ENCODE measurements at regions not wholly inside any gene's neighbourhood (a gene's known extent, or its start where the extent isn't known, plus 50 kb on each side); places are given as distances from the start of the nearest gene placed in this dataset.

- DNase-seq (ENCODE audit: low read depth, low spot score): no peak
- no peak overlapping the region for H3K27ac ChIP-seq
Measured at GRCh38 chr3:18132991-18133390, 292.1 kb downstream of the SATB1 start.

- H3K27ac ChIP-seq: no peak overlapping the region
- no peak for DNase-seq (ENCODE audit: low read depth, low spot score)
Measured at GRCh38 chr3:18127859-18128681, 297.1 kb downstream of the SATB1 start.

DNA sequence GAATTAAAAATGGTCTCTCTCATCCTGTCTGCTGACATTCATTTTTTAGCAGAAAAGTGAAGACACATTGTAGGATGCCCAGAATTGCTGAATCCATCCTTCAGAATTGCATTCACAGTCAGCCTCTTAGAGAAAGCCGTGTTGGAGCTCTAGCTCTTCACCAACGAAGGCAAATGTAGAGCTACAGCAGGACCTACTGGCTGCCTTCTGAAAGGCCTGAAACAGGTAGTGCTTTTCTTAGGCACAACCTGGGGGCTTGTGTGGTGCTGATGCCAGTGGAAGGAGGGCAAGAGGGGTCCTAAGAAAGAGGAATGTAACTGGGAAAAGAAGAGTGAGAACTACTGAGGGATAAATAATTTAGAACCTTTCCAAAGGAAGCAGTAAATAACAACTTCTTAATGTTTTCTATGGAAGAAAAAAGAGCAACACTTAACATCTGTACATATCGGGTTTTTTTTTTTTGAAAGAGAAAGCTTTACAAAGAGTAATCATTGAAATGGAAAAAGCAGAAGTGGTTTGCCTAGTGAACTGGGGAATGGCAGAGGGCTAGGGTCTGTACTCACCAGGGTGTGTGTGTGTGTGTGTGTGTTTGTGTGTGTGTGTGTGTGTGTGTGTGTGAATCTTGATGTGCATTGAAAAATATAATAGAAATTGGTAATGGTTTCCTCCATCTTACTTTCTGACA is 297.8 kb downstream of the SATB1 start:
- no peak overlapping the region for H3K27ac ChIP-seq
- DNase-seq (ENCODE audit: low read depth, low spot score): no peak

DNA sequence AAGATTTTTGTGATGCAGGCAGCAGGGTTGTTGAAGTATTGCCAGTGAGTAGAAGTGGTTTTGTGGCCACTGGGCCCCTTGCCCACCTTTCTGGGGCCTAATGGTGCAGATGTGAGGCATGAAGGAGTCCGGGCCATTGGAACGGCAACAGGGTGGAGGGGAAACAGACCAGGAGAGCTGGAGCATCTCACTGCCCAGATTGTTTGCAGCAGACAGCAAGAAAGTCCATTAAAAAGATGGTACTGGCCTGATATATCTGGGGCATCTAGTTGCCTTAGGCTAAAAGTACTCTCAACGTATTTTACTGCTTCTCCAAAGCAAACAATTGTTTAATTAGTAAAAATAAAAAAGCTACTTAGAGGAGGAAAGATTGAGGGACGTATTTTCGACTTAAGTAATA is 298.4 kb downstream of the SATB1 start:
- no peak for DNase-seq (ENCODE audit: low read depth, low spot score)
- H3K27ac ChIP-seq: no peak overlapping the region

- H3K27ac ChIP-seq: peak overlapping the region; percentile 26
- no peak for DNase-seq (ENCODE audit: low read depth, low spot score)
Measured at GRCh38 chr3:18124501-18124900, 300.6 kb downstream of the SATB1 start.

- H3K27ac ChIP-seq: no peak overlapping the region
- no peak for DNase-seq (ENCODE audit: low read depth, low spot score)
Measured at GRCh38 chr3:18122264-18122663, 302.9 kb downstream of the SATB1 start.

GRCh38 chr3:18121020-18121419 is 304.1 kb downstream of the SATB1 start:
- no peak overlapping the region for H3K27ac ChIP-seq
- no peak for DNase-seq (ENCODE audit: low read depth, low spot score)

DNA sequence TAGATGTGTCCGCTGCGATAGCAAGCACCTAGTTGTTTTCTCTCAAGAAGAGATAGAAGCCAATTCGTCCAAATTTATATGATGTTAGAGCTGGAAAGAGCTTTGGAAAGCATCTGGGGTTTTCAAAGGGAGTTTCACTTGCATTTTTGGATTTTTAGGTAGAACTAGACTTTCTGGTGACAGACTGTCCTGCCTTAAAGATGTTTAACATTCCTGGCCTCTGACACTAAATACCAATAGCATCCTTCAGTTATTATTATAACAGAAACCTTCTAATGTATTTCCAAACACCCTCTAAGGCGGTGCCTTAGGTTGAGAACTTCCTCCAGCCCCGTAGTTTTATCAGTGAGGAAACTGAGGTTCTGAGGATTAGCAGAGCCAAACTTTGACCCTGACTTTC is 305.3 kb downstream of the SATB1 start:
- H3K27ac ChIP-seq: no peak overlapping the region
- no peak for DNase-seq (ENCODE audit: low read depth, low spot score)

- H3K27ac ChIP-seq: peak overlapping the region; percentile 13
- no peak for DNase-seq (ENCODE audit: low read depth, low spot score)
Measured at GRCh38 chr3:18114894-18115293, 310.2 kb downstream of the SATB1 start.

GRCh38 chr3:18113417-18113816 is 311.7 kb downstream of the SATB1 start:
- H3K27ac ChIP-seq: no peak overlapping the region
- DNase-seq (ENCODE audit: low read depth, low spot score): no peak

GRCh38 chr3:18112674-18113375 is 312.3 kb downstream of the SATB1 start:
- DNase-seq (ENCODE audit: low read depth, low spot score): no peak
- H3K27ac ChIP-seq: no peak overlapping the region

DNA sequence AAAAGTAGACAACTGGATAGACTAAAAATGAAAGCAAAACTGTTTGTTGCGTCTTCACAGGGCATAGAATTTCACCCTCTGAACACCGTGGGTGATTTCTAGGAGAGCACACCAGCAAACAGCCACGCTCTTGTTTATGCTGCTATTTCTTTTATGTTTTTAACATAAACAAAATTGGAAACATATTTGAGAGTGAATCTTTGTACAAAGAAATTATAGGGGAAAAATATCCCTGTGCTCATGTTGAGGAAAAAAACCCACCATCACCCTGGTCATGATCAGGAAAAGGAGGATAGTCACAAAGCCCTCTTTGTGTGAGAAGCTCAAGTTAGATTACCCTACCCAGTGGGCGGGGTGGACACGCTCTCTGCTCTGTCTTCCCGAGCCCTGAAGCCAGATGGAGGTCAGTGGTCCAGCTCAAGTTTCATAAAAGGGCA is 313.3 kb downstream of the SATB1 start:
- no peak overlapping the region for H3K27ac ChIP-seq

DNA sequence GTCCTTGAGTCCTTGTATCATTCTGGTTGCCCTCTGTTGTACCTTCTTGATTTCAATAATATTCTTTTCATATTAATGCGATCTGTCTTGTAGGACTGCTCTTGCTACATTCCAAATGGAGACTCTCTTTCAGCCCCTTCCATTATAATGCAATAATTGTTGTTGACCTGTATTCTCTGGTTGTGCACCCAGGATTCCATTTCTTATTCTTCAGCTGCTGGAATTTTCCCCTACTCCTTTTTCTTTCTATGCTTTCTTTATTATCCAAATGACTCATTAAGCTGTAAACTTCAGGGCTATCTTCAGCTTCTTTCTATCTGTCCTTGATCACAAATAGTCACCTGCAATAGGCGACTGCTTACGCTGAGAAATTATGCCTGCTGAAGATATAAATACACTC is 321.5 kb downstream of the SATB1 start:
- no peak overlapping the region for H3K27ac ChIP-seq
- no peak for DNase-seq (ENCODE audit: low read depth, low spot score)

More for the DNA sequence above, 313.3 kb downstream of the SATB1 start:
- DNase-seq (ENCODE audit: low read depth, low spot score): no peak

GRCh38 chr3:18100121-18100520 is 325.0 kb downstream of the SATB1 start:
- H3K27ac ChIP-seq: no peak overlapping the region
- no peak for DNase-seq (ENCODE audit: low read depth, low spot score)

DNA sequence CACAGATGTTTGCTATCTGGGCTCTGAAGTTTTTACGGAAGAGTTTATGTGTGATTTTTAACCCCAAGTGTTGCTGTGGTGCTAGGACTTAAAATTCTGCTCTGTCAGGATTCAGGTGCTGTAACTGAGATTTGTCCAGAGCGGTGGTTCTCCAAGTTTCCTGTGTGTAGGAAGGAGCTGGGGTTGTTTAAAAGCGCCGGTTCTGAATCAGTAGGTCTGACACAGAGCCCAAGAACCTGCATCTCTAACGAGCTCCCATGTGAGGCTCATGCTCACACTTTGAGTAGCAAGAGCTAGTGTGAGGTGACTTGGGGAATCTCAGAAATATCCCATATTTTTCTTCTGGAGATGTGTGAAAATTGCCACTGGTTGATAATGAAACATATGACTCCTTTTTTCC is 325.5 kb downstream of the SATB1 start:
- no peak for DNase-seq (ENCODE audit: low read depth, low spot score)
- peak overlapping the region; percentile 30 for H3K27ac ChIP-seq

DNA sequence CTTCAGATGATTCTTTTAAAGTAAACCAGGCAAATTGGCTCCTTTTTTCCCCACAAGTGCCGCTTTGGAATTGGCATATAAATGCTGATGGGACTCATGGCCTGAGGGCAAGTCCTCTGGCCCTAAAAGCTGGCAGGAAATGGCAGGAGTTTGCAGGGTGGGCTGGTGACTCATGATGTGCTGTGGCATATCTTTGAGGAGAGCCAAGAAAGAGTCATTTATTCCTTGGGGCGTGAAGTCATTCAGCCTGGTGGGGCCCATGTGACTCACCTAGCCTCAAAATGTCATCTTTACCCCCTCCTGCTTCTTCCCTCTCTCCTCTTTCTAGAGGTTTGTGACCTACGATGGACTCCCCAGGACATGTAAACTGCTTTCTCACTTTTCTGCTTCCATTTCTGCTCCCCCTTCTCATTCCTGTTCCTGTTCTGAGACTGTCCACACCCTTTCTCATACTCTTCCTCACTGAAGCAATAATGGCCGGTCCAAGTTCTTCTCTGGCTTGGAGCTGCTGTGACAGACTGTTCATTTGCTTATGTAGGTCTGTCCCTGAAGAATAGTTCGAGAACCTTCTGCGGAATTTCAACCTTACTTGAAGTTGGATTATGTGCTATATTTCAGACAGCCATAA is 326.1 kb downstream of the SATB1 start:
- peak; percentile 80 for DNase-seq (ENCODE audit: low read depth, low spot score)
- H3K27ac ChIP-seq: peak overlapping the region; percentile 30

DNA sequence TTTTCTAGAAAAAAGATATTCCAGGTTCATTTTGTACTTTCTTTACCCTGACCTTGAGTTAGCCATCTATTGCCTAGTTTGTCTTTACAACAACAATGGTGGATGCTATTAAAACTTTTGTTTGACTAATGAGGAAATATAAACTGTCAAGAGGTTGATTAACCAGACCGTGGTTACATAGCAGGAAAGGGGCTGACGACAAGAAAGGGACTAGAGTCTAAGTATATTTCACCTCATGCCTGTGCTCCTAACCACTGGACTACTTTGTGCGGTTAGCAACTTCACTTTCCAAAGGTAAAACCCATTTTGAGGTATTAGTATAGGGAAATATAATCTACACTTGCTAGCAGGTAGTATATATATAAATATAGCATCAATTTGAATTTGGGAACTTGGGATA is 327.1 kb downstream of the SATB1 start:
- DNase-seq (ENCODE audit: low read depth, low spot score): no peak
- no peak overlapping the region for H3K27ac ChIP-seq

DNA sequence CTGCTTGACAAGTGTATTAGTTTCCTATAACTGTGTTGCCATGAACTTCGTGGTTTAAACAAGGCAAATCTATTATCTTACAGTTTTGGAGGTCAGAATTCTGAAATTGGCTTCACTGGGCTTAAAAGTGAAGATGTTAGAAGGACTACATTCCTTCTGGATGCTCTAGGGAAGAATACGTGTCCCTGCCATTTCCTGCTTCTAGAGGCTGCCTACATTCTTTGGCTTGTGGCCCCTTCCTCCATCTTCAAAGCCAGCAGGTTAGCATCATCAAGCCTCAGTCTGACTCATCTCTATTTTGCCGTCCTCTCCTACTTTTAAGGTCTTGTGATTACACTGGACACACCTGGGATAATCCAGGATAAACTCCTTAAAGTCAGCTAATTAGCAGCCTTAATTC is 327.7 kb downstream of the SATB1 start:
- no peak overlapping the region for H3K27ac ChIP-seq
- no peak for DNase-seq (ENCODE audit: low read depth, low spot score)

DNA sequence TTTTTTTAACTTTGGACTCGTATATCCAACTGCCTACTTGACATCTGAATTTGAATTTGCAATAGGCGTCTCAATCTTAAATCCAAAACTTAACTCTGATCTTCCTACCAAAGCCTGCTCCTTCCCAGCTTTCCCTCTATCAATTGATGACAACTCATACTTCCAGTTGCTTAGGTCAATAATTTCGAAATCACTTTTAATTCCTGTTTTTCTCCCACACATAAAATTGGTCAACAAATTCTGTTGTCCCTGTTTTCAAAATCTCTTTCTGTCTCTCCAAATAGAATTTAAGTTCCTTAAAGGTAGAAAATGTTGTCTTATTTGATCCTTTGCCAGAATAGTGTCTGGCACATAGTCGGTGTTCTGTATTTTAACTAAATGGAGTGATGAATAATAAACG is 332.4 kb downstream of the SATB1 start:
- no peak for DNase-seq (ENCODE audit: low read depth, low spot score)
- no peak overlapping the region for H3K27ac ChIP-seq

DNA sequence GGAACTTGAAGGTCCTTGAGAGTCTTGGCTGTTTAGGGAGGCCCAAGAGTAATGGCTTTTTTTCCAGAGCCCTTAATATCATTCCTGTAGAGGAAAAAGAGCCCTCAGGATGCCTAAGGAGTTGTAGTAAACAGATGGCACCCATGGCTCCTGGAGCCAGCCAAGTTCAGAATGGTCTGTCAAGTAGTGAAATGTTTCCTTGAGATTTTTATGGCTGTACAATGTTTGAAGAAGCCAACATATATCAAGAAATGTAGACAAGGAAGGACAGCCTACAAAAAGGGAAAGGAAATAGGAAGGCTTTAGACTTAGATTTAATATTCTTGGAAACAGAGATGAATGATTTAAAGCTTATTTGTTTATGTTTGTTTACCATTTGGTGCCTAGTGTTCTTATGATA is 334.8 kb downstream of the SATB1 start:
- DNase-seq (ENCODE audit: low read depth, low spot score): no peak

GRCh38 chr3:18087988-18088387 is 337.2 kb downstream of the SATB1 start:
- DNase-seq (ENCODE audit: low read depth, low spot score): no peak
- H3K27ac ChIP-seq: no peak overlapping the region

More for the DNA sequence above, 334.8 kb downstream of the SATB1 start:
- H3K27ac ChIP-seq: no peak overlapping the region
